Kidney (tissue), 13 donors: ENCODE measurements at regions not wholly inside any gene's neighbourhood (a gene's known extent, or its start where the extent isn't known, plus 50 kb on each side); places are given as distances from the start of the nearest gene placed in this dataset.

Experiments used
- DNase-seq, 5 donors: peaks; one replicate each; pipeline ENCODE4 v3.0.0-alpha.2; 2013 to 2020
- FAIRE-seq: peaks from 2 replicates; lab custom pipeline; 2012; peaks lifted over from hg19 to GRCh38; lab: Jason Lieb, UNC
- H3K27ac ChIP-seq, 2 donors: one replicate each; pipeline ENCODE4 v1.7.0; 2013; ENCODE audit warnings: low read depth in 2 of 2, low read length in 2 of 2, inconsistent platforms in 1 of 2
- H3K27me3 ChIP-seq: one replicate; pipeline ENCODE4 v1.7.1; 2013; ENCODE audit warnings: low read length, inconsistent platforms; ENCODE audit not compliant: control insufficient read depth, insufficient read depth
- H3K36me3 ChIP-seq, 3 donors: one replicate each; pipeline versions ENCODE4 v1.7.0 to v1.7.1; 2013; ENCODE audit warnings: low read length in 3 of 3, control low read depth in 1 of 3, inconsistent platforms in 1 of 3; ENCODE audit not compliant: insufficient read depth in 3 of 3, control insufficient read depth in 2 of 3
- H3K4me1 ChIP-seq, 3 donors: one replicate each; pipeline versions ENCODE4 v1.7.0 to v1.7.1; 2013; ENCODE audit warnings: low read length in 3 of 3, inconsistent platforms in 1 of 3, low read depth in 1 of 3; ENCODE audit not compliant: control insufficient read depth in 2 of 3, insufficient read depth in 2 of 3
- H3K4me3 ChIP-seq, 3 donors: one replicate each; pipeline versions ENCODE4 v1.7.0 to v1.8.1; 2013; ENCODE audit warnings: low read length in 3 of 3, control low read depth in 1 of 3, inconsistent platforms in 1 of 3
- H3K9ac ChIP-seq, 3 donors: one replicate each; pipeline versions ENCODE4 v1.7.0 to v1.7.1; 2013; ENCODE audit warnings: low read length in 3 of 3, control low read depth in 1 of 3, inconsistent platforms in 1 of 3
- H3K9me3 ChIP-seq, 3 donors: one replicate each; pipeline versions ENCODE4 v1.7.0 to v1.7.1; 2013; ENCODE audit warnings: low read length in 3 of 3, control low read depth in 1 of 3, inconsistent platforms in 1 of 3; ENCODE audit not compliant: control insufficient read depth in 2 of 3, insufficient read depth in 1 of 3
- intact Hi-C: fragments of 100-400 bp; cut with DNase I; formaldehyde crosslinking; loops from one replicate; pipeline ENCODE4 v1.11.1; 2022
- TF ChIP-seq, protein P1 (sequence below): IDR thresholded peaks from 3 replicates; pipeline ENCODE4 v1.5.1; 2012; ENCODE audit warnings: mild to moderate bottlenecking, moderate library complexity, borderline replicate concordance; ENCODE audit not compliant: insufficient read depth; ENCODE audit errors: extremely low read depth
- donor health status: control.
- donor health status: control.
- donor health status: control.
- donor health status: control.
- donor health status: control.
- donor health status: DM: yes; HTN: yes; CAD: no.
- donor health status: Normal renal cell carcinoma (clear cell type).

DNA sequence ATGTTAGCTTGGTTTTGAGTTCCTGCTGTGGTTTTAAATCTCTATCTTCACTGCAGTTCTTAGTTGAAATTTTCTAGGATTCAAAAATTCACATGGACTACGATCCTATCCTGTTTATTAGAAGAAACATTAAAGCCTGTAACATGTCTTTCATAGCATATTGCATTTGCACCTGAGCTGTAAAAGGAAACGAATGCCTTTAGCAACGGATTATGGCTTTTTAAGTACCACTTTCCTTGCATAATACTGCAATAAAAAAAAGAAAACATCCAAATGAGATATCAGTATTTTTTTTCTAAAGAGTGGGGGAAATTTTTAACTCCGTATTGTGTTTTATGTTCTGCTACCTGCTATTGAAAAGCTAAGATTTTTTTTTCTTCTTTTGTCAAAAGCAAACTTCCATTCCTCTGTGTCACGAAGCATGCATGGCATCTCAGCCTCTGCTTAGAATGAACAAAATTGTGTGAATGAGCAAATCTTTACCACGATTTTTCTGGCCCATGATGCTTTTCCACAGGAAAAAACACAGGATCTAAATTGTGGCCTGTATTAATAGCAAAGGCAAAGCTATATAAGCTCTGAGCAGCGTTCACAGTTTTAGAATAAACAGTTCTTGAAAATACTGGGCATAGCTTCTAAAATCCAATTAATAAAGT, 110.0 kb upstream of the CDIN1 start:
- intact Hi-C loops: no loop called here
- Histone ChIP-seq H3K27ac (no peak overlapping the region), H3K9me3 (no peaks in the 10 kb centered on the region), H3K9ac (no peak overlapping the region), H3K4me3 (no peak overlapping the region), H3K36me3 (no peaks in the 10 kb centered on the region), H3K27me3 (no peaks in the 10 kb centered on the region), H3K4me1 (no peaks in the 10 kb centered on the region)
- no peak for DNase-seq
- TF ChIP-seq, protein P1, sequence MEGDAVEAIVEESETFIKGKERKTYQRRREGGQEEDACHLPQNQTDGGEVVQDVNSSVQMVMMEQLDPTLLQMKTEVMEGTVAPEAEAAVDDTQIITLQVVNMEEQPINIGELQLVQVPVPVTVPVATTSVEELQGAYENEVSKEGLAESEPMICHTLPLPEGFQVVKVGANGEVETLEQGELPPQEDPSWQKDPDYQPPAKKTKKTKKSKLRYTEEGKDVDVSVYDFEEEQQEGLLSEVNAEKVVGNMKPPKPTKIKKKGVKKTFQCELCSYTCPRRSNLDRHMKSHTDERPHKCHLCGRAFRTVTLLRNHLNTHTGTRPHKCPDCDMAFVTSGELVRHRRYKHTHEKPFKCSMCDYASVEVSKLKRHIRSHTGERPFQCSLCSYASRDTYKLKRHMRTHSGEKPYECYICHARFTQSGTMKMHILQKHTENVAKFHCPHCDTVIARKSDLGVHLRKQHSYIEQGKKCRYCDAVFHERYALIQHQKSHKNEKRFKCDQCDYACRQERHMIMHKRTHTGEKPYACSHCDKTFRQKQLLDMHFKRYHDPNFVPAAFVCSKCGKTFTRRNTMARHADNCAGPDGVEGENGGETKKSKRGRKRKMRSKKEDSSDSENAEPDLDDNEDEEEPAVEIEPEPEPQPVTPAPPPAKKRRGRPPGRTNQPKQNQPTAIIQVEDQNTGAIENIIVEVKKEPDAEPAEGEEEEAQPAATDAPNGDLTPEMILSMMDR: no peak
- FAIRE-seq: no peak

- H3K4me1 ChIP-seq: no peaks in the 10 kb centered on the region
- DNase-seq (no peak), FAIRE-seq (no peak)
- TF ChIP-seq, protein P1: no peak
- no peaks in the 10 kb centered on the region for H3K9me3 ChIP-seq
- H3K4me3 ChIP-seq: no peak overlapping the region
- H3K27me3 ChIP-seq: no peaks in the 10 kb centered on the region
- H3K36me3 ChIP-seq: no peaks in the 10 kb centered on the region
- intact Hi-C loops: no loop called here
- no peak overlapping the region for H3K27ac ChIP-seq
- H3K9ac ChIP-seq: no peak overlapping the region
Observed at GRCh38 chr15:36472672-36473071, 106.8 kb upstream of the CDIN1 start.

- FAIRE-seq: no peak
- Histone ChIP-seq H3K9me3 (no peaks in the 10 kb centered on the region), H3K36me3 (no peaks in the 10 kb centered on the region), H3K4me1 (no peaks in the 10 kb centered on the region), H3K4me3 (no peak overlapping the region), H3K27me3 (no peaks in the 10 kb centered on the region), H3K27ac (no peak overlapping the region), H3K9ac (no peak overlapping the region)
- intact Hi-C loops: no loop called here
- no peak for DNase-seq
- TF ChIP-seq, protein P1: no peak
Observed at GRCh38 chr15:36478561-36478960, 100.9 kb upstream of the CDIN1 start.
